Astrocyte (in vitro differentiated cells and primary cell): ENCODE measurements at regions not wholly inside any gene's neighbourhood (a gene's known extent, or its start where the extent isn't known, plus 50 kb on each side); places are given as distances from the start of the nearest gene placed in this dataset.

Experiments used
- DNase-seq: peaks from one replicate; pipeline ENCODE4 v3.0.0-alpha.2; 2010; ENCODE audit warnings: low read depth
- FAIRE-seq: peaks from 2 replicates; lab custom pipeline; 2011; peaks lifted over from hg19 to GRCh38; lab: Jason Lieb, UNC
- H2AFZ ChIP-seq: 2 replicates; pipeline ENCODE4 v1.6.0; 2012; ENCODE audit warnings: low read depth, low read length, inconsistent platforms
- H3K27ac ChIP-seq: 2 replicates; pipeline ENCODE4 v1.5.1; 2011; ENCODE audit warnings: low read depth, low read length, inconsistent platforms
- H3K27me3 ChIP-seq: 2 replicates; pipeline ENCODE4 v1.6.0; 2011; ENCODE audit warnings: low read length, inconsistent platforms; ENCODE audit not compliant: insufficient read depth
- H3K36me3 ChIP-seq: 2 replicates; pipeline ENCODE4 v1.5.1; 2011; ENCODE audit warnings: low read length, inconsistent platforms; ENCODE audit not compliant: insufficient read depth
- H3K4me1 ChIP-seq: 2 replicates; pipeline ENCODE4 v1.5.1; 2011; ENCODE audit warnings: low read length, inconsistent platforms; ENCODE audit not compliant: insufficient read depth
- H3K4me2 ChIP-seq: 2 replicates; pipeline ENCODE4 v1.6.0; 2012; ENCODE audit warnings: low read length, inconsistent platforms
- H3K4me3 ChIP-seq: 2 replicates; pipeline ENCODE4 v1.5.1; 2011; ENCODE audit warnings: low read depth, mild to moderate bottlenecking, low read length, inconsistent platforms; ENCODE audit not compliant: insufficient read depth
- H3K79me2 ChIP-seq: 2 replicates; pipeline ENCODE4 v1.6.0; 2012; ENCODE audit warnings: mild to moderate bottlenecking, low read length, inconsistent platforms; ENCODE audit not compliant: insufficient read depth
- H3K9ac ChIP-seq: 2 replicates; pipeline ENCODE4 v1.6.0; 2012; ENCODE audit warnings: mild to moderate bottlenecking, low read length, inconsistent platforms
- H3K9me3 ChIP-seq: 2 replicates; pipeline ENCODE4 v1.5.1; 2012; ENCODE audit warnings: low read depth, mild to moderate bottlenecking, low read length, inconsistent platforms; ENCODE audit not compliant: insufficient read depth
- H4K20me1 ChIP-seq: 2 replicates; pipeline ENCODE4 v1.6.0; 2012; ENCODE audit warnings: low read length, inconsistent platforms; ENCODE audit not compliant: insufficient read depth
- H3K27ac Mint-ChIP-seq: one replicate; pipeline ENCODE4 v1.8.0; 2021; ENCODE audit warnings: mild to moderate bottlenecking, mixed read lengths; ENCODE audit not compliant: unreplicated experiment
- H3K27me3 Mint-ChIP-seq: one replicate; pipeline ENCODE4 v1.8.0; 2021; ENCODE audit warnings: low read depth, mixed read lengths; ENCODE audit not compliant: unreplicated experiment
- H3K36me3 Mint-ChIP-seq: one replicate; pipeline ENCODE4 v1.8.0; 2021; ENCODE audit warnings: low read depth, mixed read lengths; ENCODE audit not compliant: unreplicated experiment
- H3K4me1 Mint-ChIP-seq: one replicate; pipeline ENCODE4 v1.8.0; 2021; ENCODE audit warnings: low read depth, mixed read lengths; ENCODE audit not compliant: unreplicated experiment
- H3K4me3 Mint-ChIP-seq: one replicate; pipeline ENCODE4 v1.8.0; 2021; ENCODE audit warnings: mild to moderate bottlenecking, moderate library complexity, mixed read lengths; ENCODE audit not compliant: unreplicated experiment
- H3K9me3 Mint-ChIP-seq: one replicate; pipeline ENCODE4 v1.8.0; 2021; ENCODE audit warnings: mild to moderate bottlenecking, mixed read lengths; ENCODE audit not compliant: unreplicated experiment
- CTCF ChIP-seq: IDR thresholded peaks from 2 replicates; pipeline ENCODE4 v1.5.1; 2011; ENCODE audit warnings: low read depth, mild to moderate bottlenecking, inconsistent platforms, low read length, moderate library complexity; ENCODE audit not compliant: insufficient read depth
- EZH2 ChIP-seq: IDR thresholded peaks from 2 replicates; pipeline ENCODE4 v1.6.1; 2012; ENCODE audit warnings: mild to moderate bottlenecking, low read length, inconsistent platforms; ENCODE audit not compliant: insufficient read depth

GRCh38 chr1:189681252-189681919 is 796.3 kb downstream of the BRINP3 start:
- Histone ChIP-seq H3K4me1 (no peaks in the 10 kb centered on the region), H3K27me3 (no peaks in the 10 kb centered on the region), H3K4me3 (no peak overlapping the region), H3K4me2 (no peak overlapping the region), H3K36me3 (no peaks in the 10 kb centered on the region), H3K9ac (no peak overlapping the region), H2AFZ (no peak overlapping the region), H4K20me1 (no peaks in the 10 kb centered on the region), H3K27ac (no peak overlapping the region), H3K79me2 (no peaks in the 10 kb centered on the region), H3K9me3 (no peaks in the 10 kb centered on the region)
- DNase-seq (no peak), FAIRE-seq (no peak)
- TF ChIP-seq CTCF (no peak), EZH2 (no peak)
- Mint-ChIP-seq H3K9me3 (no peaks in the 10 kb centered on the region), H3K27me3 (no peaks in the 10 kb centered on the region), H3K36me3 (no peaks in the 10 kb centered on the region), H3K27ac (no peak overlapping the region), H3K4me1 (no peaks in the 10 kb centered on the region), H3K4me3 (no peak overlapping the region)

- Histone ChIP-seq H3K27me3 (no peaks in the 10 kb centered on the region), H3K4me3 (no peak overlapping the region), H3K36me3 (no peaks in the 10 kb centered on the region), H3K9me3 (no peaks in the 10 kb centered on the region), H2AFZ (no peak overlapping the region), H4K20me1 (no peaks in the 10 kb centered on the region), H3K9ac (no peak overlapping the region), H3K4me1 (no peaks in the 10 kb centered on the region), H3K4me2 (no peak overlapping the region), H3K27ac (no peak overlapping the region), H3K79me2 (no peaks in the 10 kb centered on the region)
- Mint-ChIP-seq H3K36me3 (no peaks in the 10 kb centered on the region), H3K9me3 (no peaks in the 10 kb centered on the region), H3K4me3 (no peak overlapping the region), H3K27me3 (no peaks in the 10 kb centered on the region), H3K4me1 (no peaks in the 10 kb centered on the region), H3K27ac (no peak overlapping the region)
- TF ChIP-seq EZH2 (no peak), CTCF (no peak)
- FAIRE-seq (no peak), DNase-seq (no peak)
Observed at GRCh38 chr1:189682591-189682990, 795.1 kb downstream of the BRINP3 start.

- no peaks in the 10 kb centered on the region for H3K9me3 Mint-ChIP-seq
- FAIRE-seq = no peak
- no peaks in the 10 kb centered on the region for H3K4me1 ChIP-seq
Observed at GRCh38 chr1:189686288-189686687, 791.4 kb downstream of the BRINP3 start.

More at GRCh38 chr1:189686288-189686687, 791.4 kb downstream of the BRINP3 start:
- Histone ChIP-seq H3K27ac (no peak overlapping the region), H3K79me2 (no peaks in the 10 kb centered on the region), H4K20me1 (no peaks in the 10 kb centered on the region), H3K4me3 (no peak overlapping the region), H3K9me3 (no peaks in the 10 kb centered on the region), H2AFZ (no peak overlapping the region), H3K36me3 (no peaks in the 10 kb centered on the region), H3K9ac (no peak overlapping the region), H3K4me2 (no peak overlapping the region), H3K27me3 (no peaks in the 10 kb centered on the region)
- no peaks in the 10 kb centered on the region for H3K27me3 Mint-ChIP-seq
- H3K4me1 Mint-ChIP-seq = no peaks in the 10 kb centered on the region
- H3K36me3 Mint-ChIP-seq = no peaks in the 10 kb centered on the region
- TF ChIP-seq EZH2 (no peak), CTCF (no peak)
- no peak overlapping the region for H3K27ac Mint-ChIP-seq
- no peak for DNase-seq
- no peak overlapping the region for H3K4me3 Mint-ChIP-seq
